ENCODE measurements at regions not wholly inside any gene's neighbourhood (a gene's known extent, or its start where the extent isn't known, plus 50 kb on each side); places are given as distances from the start of the nearest gene placed in this dataset.

- TF ChIP-seq CHD7 (IDR thresholded peaks at IDR 0.05; ENCODE audit: insufficient replicate concordance, low read length) (no peak), SP2 (IDR thresholded peaks at IDR 0.05; ENCODE audit: low read length) (no peak), CHD2 (IDR thresholded peaks at IDR 0.05; ENCODE audit: low read length) (no peak), BCL11A (IDR thresholded peaks at IDR 0.05; ENCODE audit: low read depth in 2 of 2, low read length in 2 of 2) (no peak), CBX5 (IDR thresholded peaks at IDR 0.05; ENCODE audit: low read depth, low read length) (no peak), CHD1 (IDR thresholded peaks at IDR 0.05; ENCODE audit: low read depth, low read length) (no peak)
- TF ChIP-seq, protein P1, sequence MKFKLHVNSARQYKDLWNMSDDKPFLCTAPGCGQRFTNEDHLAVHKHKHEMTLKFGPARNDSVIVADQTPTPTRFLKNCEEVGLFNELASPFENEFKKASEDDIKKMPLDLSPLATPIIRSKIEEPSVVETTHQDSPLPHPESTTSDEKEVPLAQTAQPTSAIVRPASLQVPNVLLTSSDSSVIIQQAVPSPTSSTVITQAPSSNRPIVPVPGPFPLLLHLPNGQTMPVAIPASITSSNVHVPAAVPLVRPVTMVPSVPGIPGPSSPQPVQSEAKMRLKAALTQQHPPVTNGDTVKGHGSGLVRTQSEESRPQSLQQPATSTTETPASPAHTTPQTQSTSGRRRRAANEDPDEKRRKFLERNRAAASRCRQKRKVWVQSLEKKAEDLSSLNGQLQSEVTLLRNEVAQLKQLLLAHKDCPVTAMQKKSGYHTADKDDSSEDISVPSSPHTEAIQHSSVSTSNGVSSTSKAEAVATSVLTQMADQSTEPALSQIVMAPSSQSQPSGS (IDR thresholded peaks at IDR 0.05; ENCODE audit: low read length), result no peak
Measured at GRCh38 chr7:42389697-42390096, 152.7 kb upstream of the GLI3 start (continued).

All from H1 (cell line).